ENCODE measurements at regions not wholly inside any gene's neighbourhood (a gene's known extent, or its start where the extent isn't known, plus 50 kb on each side); places are given as distances from the start of the nearest gene placed in this dataset.

DNA sequence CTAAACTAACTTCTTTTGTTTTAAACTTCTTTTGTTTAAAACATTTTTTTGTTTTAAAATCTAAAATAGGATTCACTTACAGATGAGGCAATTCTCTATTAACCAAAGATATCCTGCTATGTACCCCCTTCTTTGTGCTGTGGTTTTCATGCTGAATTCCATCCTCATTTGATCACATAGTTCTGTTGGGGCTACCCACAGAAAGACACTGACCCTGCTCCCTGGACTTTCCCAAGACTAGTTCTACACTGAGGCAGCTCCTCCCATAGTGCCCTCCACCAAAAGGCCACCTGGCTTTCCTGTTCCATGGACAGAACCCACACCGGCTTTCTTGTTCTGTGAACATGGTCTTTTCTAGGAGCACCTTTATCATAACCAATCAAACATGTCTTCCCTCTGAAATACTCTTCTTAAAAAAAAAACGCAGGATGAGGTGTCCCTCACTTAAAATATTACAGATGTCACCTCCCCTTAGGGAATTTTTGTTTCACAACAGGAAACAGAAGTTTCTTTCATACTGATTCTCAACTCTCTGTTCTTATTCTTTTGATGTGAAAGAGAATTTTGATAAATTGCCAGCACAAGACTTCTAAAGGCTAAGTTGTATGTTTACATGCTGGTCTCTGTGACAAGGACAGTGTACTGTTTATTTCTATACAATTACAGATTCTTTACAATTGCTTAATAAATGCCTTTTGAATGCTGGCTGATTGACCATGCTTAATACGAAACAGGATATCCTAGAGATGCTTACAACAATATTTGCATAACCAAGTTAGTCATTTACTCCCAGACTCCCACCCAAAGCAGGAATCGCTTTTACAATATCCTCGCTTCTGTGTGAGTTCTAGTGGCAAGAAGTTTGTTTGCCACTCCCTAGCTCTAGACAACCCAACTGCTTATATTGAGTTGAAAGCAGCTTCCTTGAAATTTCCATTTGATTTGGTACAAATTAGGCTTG lies 300.4 kb downstream of the DTWD2 start:
- no peak for DNase-seq
- Histone ChIP-seq H3K36me3 (no peaks in the 10 kb centered on the region), H3K9me3 (no peaks in the 10 kb centered on the region), H3K4me3 (no peak overlapping the region), H3K27ac (no peak overlapping the region), H3K4me1 (no peaks in the 10 kb centered on the region), H3K27me3 (no peaks in the 10 kb centered on the region)
- no peak for TF ChIP-seq POLR2A (IDR thresholded peaks at IDR 0.05)
- TF ChIP-seq, protein P1, sequence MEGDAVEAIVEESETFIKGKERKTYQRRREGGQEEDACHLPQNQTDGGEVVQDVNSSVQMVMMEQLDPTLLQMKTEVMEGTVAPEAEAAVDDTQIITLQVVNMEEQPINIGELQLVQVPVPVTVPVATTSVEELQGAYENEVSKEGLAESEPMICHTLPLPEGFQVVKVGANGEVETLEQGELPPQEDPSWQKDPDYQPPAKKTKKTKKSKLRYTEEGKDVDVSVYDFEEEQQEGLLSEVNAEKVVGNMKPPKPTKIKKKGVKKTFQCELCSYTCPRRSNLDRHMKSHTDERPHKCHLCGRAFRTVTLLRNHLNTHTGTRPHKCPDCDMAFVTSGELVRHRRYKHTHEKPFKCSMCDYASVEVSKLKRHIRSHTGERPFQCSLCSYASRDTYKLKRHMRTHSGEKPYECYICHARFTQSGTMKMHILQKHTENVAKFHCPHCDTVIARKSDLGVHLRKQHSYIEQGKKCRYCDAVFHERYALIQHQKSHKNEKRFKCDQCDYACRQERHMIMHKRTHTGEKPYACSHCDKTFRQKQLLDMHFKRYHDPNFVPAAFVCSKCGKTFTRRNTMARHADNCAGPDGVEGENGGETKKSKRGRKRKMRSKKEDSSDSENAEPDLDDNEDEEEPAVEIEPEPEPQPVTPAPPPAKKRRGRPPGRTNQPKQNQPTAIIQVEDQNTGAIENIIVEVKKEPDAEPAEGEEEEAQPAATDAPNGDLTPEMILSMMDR (IDR thresholded peaks at IDR 0.05) = no peak

DNA sequence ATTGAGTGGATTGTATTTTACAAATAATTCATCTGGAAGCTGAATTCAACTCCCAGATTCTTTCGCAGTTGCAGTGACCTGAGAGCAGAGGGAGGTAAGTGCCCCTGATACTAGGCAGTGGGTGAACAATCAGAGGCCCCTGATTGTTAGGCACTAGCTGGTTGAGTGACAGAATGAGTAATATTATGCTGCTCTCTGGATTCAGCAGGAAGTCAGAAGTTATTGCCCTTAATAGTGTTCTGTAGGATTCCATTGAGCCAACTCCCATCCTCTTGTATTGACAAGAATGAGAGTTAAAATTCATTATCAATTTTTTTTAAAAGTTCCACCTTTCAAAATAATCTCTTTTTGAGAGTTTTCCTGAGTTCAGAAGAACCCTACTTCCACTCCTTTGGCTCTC lies 301.2 kb downstream of the DTWD2 start:
- no peaks in the 10 kb centered on the region for H3K36me3 ChIP-seq
- H3K4me3 ChIP-seq = no peak overlapping the region
- H3K27ac ChIP-seq = no peak overlapping the region
- DNase-seq = no peak
- H3K4me1 ChIP-seq = no peaks in the 10 kb centered on the region
- TF ChIP-seq POLR2A (IDR thresholded peaks at IDR 0.05) = no peak
- TF ChIP-seq, protein P1 (IDR thresholded peaks at IDR 0.05) = no peak
- H3K9me3 ChIP-seq = no peaks in the 10 kb centered on the region
- no peaks in the 10 kb centered on the region for H3K27me3 ChIP-seq

DNA sequence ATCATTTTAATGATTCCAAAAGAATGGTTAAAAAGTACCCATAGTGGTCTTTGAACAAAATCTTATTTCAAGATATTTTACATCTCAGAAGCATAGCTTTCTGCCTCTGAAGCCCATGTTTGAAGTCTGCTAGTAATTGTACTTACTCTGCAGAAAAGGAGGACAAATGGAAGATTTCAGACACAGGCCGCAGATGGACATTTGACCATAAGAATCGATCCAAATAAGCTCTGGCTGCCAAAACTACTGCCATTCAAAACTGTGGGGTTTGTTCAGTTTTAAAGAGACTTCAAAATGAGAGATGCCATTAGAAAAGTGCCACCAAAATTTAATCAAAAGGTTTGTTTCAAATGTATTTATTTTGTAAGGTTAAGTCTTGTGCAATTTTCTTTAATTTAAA lies 306.7 kb downstream of the DTWD2 start:
- Histone ChIP-seq H3K4me3 (no peak overlapping the region), H3K36me3 (no peaks in the 10 kb centered on the region), H3K4me1 (no peaks in the 10 kb centered on the region), H3K9me3 (no peaks in the 10 kb centered on the region), H3K27me3 (no peaks in the 10 kb centered on the region), H3K27ac (no peak overlapping the region)
- no peak for DNase-seq
- TF ChIP-seq, protein P1 (IDR thresholded peaks at IDR 0.05) = no peak
- TF ChIP-seq POLR2A (IDR thresholded peaks at IDR 0.05) = no peak

DNA sequence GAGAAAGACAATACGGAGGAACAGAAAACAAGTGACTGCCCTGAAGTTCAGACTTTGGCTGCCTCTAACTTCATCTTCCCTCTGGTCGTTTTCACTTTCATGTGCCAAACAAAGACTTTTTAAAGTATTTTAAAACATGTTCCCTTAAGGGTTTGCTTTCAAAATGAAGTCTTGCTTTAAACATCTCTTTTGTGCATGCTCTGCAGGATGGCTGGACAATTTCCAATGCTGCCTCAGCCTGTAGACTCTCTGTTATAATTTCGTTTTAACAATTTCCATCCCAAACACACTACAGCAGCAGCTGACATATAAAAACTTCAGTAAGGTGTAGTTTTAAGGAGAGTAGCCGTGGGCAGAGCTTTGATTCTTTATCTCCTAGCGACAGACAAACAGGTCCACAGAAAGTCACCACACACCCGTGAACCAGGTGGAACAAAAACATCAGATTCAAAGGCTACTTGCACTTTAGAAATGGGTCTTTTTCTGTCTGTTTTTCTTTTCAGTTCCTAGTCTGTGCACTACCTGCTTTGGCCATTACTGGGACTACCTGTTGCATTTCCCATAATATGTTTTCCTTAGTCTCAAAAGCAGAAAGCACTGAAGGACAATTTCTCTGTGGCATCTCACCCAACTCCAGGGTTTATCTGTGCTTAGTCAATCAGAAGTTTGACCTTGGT lies 308.9 kb downstream of the DTWD2 start:
- Histone ChIP-seq H3K27ac (no peak overlapping the region), H3K36me3 (no peaks in the 10 kb centered on the region), H3K27me3 (no peaks in the 10 kb centered on the region), H3K4me3 (no peak overlapping the region), H3K9me3 (no peaks in the 10 kb centered on the region), H3K4me1 (no peaks in the 10 kb centered on the region)
- no peak for DNase-seq
- no peak for TF ChIP-seq POLR2A (IDR thresholded peaks at IDR 0.05)
- TF ChIP-seq, protein P1 (IDR thresholded peaks at IDR 0.05) = no peak

DNA sequence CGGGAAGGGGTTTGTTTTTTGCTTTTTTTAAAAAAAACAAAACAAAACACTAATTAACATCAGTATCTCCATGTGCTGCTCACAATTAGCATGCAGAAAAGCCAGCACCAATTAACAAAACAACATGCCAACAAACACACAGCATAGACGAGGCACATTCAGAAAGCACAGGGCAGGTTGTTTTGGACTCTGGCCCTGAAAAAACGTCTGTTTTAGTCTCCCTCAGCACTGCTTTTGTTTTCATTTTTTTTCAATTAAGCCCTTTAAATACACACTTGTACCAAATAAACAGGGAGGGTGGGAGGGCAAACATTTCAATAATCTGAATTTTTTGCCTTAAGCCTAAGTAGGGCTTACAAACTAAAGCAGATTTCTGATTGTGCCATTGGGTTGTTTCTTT lies 309.6 kb downstream of the DTWD2 start:
- Histone ChIP-seq H3K4me3 (no peak overlapping the region), H3K36me3 (no peaks in the 10 kb centered on the region), H3K9me3 (no peaks in the 10 kb centered on the region), H3K27me3 (no peaks in the 10 kb centered on the region), H3K27ac (no peak overlapping the region), H3K4me1 (no peaks in the 10 kb centered on the region)
- TF ChIP-seq POLR2A (IDR thresholded peaks at IDR 0.05) = no peak
- TF ChIP-seq, protein P1 (IDR thresholded peaks at IDR 0.05) = no peak
- DNase-seq = no peak

Data from Peyer's patch (tissue), 4 donors.